ENCODE measurements at regions not wholly inside any gene's neighbourhood (a gene's known extent, or its start where the extent isn't known, plus 50 kb on each side); places are given as distances from the start of the nearest gene placed in this dataset.

DNA sequence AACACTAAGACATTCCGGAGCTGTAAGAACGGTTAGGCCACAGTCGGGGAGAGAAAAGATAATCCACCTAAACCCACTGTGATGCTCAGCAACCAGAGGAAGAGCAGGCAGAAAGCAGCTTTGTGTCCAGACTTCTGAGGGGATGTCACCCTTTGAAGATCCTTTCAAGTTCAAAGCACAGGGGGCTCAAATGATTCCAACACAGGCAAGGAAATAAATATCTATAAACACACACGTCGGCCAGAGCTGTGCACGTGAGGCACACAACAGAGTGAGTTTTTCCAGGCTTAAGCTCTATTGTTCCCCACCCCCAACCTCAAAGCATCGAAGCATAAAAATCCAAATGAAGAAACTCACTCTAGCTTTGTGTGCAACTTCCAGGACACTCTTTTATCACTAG is 479.0 kb downstream of the DISC1 start:
- H3K27ac ChIP-seq = no peak overlapping the region
- TF ChIP-seq ZFX (IDR thresholded peaks at IDR 0.05) = no peak
- TF ChIP-seq, protein P1, sequence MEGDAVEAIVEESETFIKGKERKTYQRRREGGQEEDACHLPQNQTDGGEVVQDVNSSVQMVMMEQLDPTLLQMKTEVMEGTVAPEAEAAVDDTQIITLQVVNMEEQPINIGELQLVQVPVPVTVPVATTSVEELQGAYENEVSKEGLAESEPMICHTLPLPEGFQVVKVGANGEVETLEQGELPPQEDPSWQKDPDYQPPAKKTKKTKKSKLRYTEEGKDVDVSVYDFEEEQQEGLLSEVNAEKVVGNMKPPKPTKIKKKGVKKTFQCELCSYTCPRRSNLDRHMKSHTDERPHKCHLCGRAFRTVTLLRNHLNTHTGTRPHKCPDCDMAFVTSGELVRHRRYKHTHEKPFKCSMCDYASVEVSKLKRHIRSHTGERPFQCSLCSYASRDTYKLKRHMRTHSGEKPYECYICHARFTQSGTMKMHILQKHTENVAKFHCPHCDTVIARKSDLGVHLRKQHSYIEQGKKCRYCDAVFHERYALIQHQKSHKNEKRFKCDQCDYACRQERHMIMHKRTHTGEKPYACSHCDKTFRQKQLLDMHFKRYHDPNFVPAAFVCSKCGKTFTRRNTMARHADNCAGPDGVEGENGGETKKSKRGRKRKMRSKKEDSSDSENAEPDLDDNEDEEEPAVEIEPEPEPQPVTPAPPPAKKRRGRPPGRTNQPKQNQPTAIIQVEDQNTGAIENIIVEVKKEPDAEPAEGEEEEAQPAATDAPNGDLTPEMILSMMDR (conservative IDR thresholded peaks at IDR 0.05) = no peak

DNA sequence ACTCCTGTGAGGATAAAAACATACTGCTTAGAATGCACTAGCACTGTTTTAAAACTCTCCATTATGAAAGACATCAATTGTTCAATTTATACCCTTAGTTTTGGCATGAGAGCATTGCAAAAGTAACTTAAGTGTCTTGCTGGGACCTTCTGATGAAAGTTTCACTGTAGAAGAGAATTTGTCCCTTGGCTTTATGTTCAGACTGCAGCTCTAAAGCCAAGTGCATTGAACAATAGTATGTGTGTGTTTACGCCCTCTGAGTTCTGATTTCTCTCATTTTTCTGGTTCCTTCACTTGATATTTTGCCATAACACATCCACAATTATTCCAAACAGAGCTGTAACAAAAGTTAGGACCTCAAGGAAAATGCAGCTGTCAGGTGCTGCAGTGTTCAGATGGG is 474.6 kb downstream of the DISC1 start:
- no peak overlapping the region for H3K27ac ChIP-seq
- no peak for TF ChIP-seq ZFX (IDR thresholded peaks at IDR 0.05)
- TF ChIP-seq, protein P1 (conservative IDR thresholded peaks at IDR 0.05) = no peak

DNA sequence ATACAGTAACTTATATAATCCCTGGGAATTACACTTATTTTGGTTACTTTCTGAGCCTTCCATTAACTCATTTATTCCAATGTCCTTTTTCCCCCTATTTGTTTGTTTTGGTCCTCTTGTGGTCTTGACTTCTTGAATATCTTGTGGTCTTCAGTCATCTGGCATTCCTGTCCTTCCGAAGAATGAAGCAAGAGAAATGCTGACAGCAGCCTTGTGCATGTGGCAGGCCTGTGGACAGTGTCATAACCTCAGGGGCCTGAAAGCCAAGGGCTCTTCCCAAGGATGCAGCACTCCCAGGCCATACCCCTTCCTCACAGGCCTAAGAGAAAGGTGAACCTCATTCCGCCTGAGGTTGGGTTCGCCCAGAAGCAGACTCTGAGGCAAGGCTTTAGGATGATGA is 470.2 kb downstream of the DISC1 start:
- TF ChIP-seq, protein P1 (conservative IDR thresholded peaks at IDR 0.05) = no peak
- no peak for TF ChIP-seq ZFX (IDR thresholded peaks at IDR 0.05)

More for the DNA sequence above, 470.2 kb downstream of the DISC1 start:
- H3K27ac ChIP-seq = no peak overlapping the region

Measured in C4-2B (cell line).